HG02884 (cell line): ENCODE measurements at regions not wholly inside any gene's neighbourhood (a gene's known extent, or its start where the extent isn't known, plus 50 kb on each side); places are given as distances from the start of the nearest gene placed in this dataset.

Experiments
- ATAC-seq: cut with Tn5 transposase; IDR thresholded peaks from one replicate; pipeline ENCODE4 v1.9.1; 2021; ENCODE audit warnings: mild to moderate bottlenecking, moderate library complexity; ENCODE audit not compliant: unreplicated experiment

GRCh38 chr18:46373791-46374190 lies 269.6 kb downstream of the HAUS1 start:
- no peak for ATAC-seq

- no peak for ATAC-seq
Observed at GRCh38 chr18:46374850-46375249, 270.7 kb downstream of the HAUS1 start.

DNA sequence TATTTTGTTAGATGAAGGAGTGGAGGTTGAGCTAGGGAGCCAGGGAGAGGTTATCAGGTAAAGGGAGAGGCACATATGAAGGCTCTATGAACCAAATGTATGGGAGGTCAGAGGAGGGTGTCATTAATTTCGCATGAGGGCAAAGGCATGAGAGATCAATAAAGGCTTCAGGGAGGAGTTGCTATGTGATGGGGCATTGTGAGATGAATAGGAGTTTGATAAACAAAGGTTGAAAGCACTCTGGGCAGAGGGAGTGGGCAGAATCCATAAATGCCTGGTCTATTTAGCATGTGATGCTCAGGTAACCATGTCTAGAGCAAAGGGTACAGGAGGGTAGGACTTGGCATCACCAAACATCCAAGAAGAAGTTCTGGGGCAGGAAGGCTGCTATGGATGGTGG lies 273.4 kb downstream of the HAUS1 start:
- ATAC-seq, result no peak

GRCh38 chr18:46378126-46378863 lies 274.1 kb downstream of the HAUS1 start:
- no peak for ATAC-seq

- ATAC-seq, result no peak
Observed at GRCh38 chr18:46378864-46379207, 274.7 kb downstream of the HAUS1 start.

DNA sequence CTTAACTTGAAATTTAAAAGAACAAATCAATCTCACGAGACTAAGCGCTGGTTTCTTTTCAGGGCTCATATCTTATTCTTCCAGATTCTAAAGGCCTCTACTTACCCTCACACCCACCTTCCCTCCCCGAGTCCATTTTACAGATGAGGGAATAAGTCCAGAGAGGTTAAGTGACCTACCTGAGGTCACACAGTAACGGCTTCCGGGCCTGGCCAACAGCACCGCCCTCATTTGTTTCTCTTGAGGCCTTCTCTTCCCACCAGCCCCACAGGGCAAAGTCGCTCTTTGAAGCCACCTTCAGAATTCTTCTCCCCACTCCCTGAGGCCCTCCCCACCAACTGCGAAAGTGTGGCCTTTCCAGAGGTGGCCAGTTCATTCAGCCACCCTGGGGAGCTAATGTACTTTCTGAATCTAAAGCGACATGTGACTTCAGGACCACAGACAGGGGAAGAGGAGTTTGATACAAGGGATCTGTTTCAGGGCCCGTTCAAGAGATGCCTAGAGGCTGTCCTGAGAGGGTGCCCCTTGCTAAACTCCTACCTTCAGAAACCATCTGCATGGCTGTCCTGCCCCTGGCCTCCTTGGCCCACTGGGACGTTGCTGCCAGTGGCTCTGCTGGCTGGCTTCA lies 275.3 kb downstream of the HAUS1 start:
- no peak for ATAC-seq

- ATAC-seq, result no peak
Observed at GRCh38 chr18:46385124-46385523, 271.9 kb downstream of the LOXHD1 start.

GRCh38 chr18:46386788-46387187 lies 270.2 kb downstream of the LOXHD1 start:
- ATAC-seq, result no peak

DNA sequence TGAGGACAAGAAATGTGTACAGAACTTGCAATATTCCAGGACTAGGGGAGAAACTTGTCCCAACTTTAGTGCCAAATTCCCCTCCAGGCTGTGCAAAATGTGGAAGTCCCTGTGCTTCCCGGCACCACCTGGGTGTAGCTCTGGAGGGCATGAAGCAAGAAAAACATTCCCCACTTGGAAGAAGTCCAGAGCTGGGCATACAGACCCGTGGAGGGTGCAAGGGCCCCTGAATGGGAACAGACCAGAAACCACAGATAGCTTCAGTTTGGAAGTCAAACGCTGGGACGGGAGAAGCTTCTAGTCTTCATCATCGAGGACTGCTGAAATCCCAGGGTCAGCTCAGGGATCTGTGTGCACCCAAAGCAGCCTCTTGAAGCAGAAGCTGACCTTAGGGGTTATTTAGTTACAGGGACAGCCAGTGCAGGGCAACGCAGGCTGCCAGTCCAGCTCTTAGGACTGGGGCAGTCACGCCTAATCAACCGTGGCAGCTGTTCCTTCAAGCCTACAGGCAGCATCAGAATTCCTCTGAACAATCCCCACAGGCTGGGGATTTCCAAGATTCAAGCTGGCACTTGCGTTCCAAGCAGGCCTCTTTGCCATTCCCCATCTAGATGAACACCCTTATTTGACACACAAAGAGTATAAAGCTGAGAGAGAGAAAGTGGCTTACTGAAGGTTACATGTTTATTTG lies 269.4 kb downstream of the LOXHD1 start:
- ATAC-seq, result no peak

DNA sequence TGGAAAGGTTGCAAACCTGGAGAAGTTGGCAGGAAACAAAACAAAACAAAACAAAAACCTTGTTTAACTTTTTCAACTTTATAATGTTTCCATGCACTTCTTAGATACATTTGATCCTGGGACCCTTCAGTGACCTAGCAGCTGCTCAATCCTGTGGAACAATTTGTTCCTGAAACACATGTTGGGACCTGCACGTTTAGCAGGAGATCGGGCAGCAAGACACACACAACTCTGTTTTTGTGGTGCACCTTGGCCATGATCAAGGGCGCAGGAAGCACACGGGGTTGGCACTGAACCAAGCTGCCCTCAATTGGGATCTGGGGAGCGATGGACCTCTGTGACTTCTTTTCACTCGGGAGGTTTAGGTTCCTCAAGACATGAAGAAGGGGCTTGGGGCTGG lies 268.7 kb downstream of the LOXHD1 start:
- no peak for ATAC-seq

GRCh38 chr18:46392576-46392975 lies 264.4 kb downstream of the LOXHD1 start:
- no peak for ATAC-seq

DNA sequence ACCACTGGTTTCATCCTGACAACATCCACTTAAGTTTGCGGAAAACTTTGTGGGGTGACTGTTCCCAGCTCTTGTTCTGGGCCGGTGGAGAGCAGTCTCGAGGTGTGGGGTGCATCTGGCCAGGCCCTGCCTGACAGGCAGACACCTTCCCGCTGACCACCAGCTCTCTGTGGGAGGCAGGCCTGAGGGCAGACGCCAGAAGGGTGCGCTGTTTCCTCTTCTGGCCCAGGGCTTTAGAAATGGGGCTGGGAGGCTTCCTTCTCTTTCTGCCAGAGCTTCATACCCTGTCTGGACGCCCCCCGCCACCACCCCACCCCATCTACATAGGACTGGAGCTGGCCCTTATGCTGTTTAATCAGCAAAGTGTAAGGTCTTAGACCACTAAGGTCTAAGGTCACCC lies 263.8 kb downstream of the LOXHD1 start:
- no peak for ATAC-seq

DNA sequence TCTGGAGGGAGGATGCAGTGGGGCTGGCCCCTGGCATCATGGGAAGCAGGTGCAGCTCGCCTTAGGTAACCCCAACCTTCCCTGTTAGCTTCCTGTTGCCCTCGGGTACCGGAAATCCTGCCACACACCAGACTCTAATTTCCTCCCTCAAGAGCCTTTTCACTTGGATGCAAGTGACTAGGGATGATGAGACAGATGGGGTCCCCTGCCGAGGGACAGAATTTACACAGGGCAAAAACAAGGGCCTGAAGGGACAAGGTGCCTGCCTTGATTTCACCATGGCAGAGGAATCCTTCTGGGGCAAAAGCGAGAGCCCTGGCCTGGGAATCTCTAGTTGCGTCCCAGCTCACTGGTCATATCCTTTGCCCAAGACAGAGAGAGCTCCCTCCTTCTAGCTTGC lies 263.1 kb downstream of the LOXHD1 start:
- no peak for ATAC-seq

GRCh38 chr18:46395795-46396194 lies 261.2 kb downstream of the LOXHD1 start:
- ATAC-seq, result no peak

DNA sequence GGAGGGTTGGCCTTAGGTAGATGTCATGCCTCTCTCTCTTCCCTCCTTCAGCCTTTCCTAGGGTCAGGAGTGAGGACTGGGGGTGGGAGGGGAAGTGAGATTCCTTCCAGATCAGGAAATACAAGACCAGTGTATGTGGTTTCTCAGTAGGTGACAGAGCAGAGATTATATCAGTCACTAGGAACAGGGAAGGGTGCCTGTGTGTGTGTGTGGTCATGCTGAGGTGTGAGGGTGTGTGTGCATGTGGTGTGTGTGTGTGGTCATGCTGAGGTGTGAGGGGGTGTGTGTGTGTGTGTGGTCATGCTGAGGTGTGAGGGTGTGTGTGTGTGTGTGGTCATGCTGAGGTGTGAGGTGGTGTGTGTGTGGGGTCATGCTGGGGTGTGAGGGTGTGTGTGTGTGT lies 259.8 kb downstream of the LOXHD1 start:
- no peak for ATAC-seq

GRCh38 chr18:46398005-46398404 lies 259.0 kb downstream of the LOXHD1 start:
- no peak for ATAC-seq

- ATAC-seq, result no peak
Observed at GRCh38 chr18:46398625-46399024, 258.4 kb downstream of the LOXHD1 start.

DNA sequence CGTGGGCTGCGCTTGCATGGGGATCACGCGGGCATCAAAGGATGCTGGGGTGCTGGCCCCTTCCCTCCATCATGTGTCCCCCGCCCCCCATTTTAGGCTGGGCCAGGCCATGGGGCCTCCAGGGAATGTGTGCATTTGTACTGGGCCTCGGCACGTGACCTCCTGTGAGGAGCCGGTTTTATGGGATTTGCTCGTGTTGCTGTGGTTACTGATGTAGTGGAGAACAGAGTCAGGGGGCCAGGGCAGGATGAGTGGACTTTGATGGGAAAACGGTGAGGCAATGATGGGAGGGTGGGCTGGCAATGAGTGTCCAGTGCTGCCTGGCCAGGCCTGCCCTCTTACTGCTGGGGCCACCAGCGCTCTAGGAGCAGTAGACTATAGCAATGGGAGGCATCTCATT lies 257.7 kb downstream of the LOXHD1 start:
- no peak for ATAC-seq

GRCh38 chr18:46400449-46400848 lies 256.6 kb downstream of the LOXHD1 start:
- ATAC-seq, result no peak

GRCh38 chr18:46401486-46402070 lies 255.4 kb downstream of the LOXHD1 start:
- ATAC-seq, result no peak

- ATAC-seq, result no peak
Observed at GRCh38 chr18:46402396-46402795, 254.6 kb downstream of the LOXHD1 start.

DNA sequence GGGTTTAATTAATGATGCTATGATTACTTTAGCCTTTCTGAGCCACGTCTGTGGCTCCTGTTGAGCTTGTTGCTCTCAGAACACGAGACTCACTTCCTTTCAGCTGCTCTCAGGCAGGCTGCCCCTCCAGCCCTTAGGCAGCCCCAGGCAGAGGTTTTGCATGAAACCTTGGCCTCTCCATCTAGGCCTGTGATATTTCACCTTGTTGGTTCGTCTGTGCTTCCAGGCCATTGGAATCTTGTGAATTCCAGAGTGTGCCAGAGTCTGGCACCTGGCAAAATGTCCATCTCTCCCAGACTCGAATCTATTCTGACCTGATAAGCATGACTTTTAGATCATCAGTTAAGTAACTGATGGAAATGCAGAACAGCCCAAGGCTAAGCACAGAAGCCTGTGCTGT lies 254.1 kb downstream of the LOXHD1 start:
- ATAC-seq, result no peak
